Lower lobe of right lung (tissue), 2 donors: ENCODE measurements at regions not wholly inside any gene's neighbourhood (a gene's known extent, or its start where the extent isn't known, plus 50 kb on each side); places are given as distances from the start of the nearest gene placed in this dataset.

ENCODE experiments used
- ATAC-seq, 2 donors: fragments of 200-7000 bp; cut with Tn5 transposase; one replicate each; pipeline ENCODE4 v1.9.1; 2020 to 2022; ENCODE audit warnings: mild to moderate bottlenecking in 2 of 2, moderate library complexity in 2 of 2
- DNase-seq: peaks from one replicate; pipeline ENCODE4 v3.0.0-alpha.2; 2020
- H3K27ac ChIP-seq: fragments of 200-600 bp; one replicate; pipeline ENCODE4 v1.8.0; 2022
- H3K27me3 ChIP-seq: fragments of 200-600 bp; one replicate; pipeline ENCODE4 v1.8.0; 2022; ENCODE audit warnings: low read depth
- H3K36me3 ChIP-seq: fragments of 200-600 bp; one replicate; pipeline ENCODE4 v1.8.0; 2022; ENCODE audit warnings: mild to moderate bottlenecking
- H3K4me1 ChIP-seq: fragments of 200-600 bp; one replicate; pipeline ENCODE4 v1.8.0; 2022
- H3K4me3 ChIP-seq: fragments of 200-600 bp; one replicate; pipeline ENCODE4 v1.8.0; 2022; ENCODE audit warnings: mild to moderate bottlenecking
- H3K9me3 ChIP-seq: fragments of 200-600 bp; one replicate; pipeline ENCODE4 v1.8.0; 2022
- intact Hi-C: fragments of 100-400 bp; cut with DNase I; formaldehyde crosslinking; loops from one replicate; pipeline ENCODE4 v1.11.0; 2022
- TF ChIP-seq, protein P1 (sequence below): fragments of 200-600 bp; IDR thresholded peaks from one replicate; pipeline ENCODE4 v1.8.0; 2022; ENCODE audit warnings: antibody characterized with exemption, mild to moderate bottlenecking
- donor health status: DM: no; HTN: yes; CAD: no; lungs with severe emphysema.

DNA sequence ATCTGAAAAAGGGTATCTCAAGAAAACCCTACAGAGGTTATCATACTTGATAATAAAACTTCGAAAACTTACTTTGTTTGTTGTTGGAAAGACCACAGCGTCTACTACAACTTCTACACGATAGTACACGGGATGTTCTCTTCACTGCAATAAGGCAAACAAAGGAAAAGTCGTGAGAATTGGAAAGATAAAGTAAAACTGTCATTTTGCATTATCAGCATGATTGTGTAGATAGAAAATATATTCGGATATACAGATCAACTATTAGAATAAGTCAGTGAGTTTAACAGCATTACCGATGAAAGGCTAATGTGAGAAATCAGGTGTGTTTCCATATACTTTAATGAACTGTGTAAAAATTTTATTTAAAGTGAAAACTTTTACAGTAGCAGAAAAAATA lies 287.4 kb downstream of the KLF6 start:
- H3K4me3 ChIP-seq, result no peak overlapping the region
- H3K9me3 ChIP-seq, result no peaks in the 10 kb centered on the region
- H3K27me3 ChIP-seq, result no peaks in the 10 kb centered on the region
- ATAC-seq (no peak), DNase-seq (no peak)
- TF ChIP-seq, protein P1, sequence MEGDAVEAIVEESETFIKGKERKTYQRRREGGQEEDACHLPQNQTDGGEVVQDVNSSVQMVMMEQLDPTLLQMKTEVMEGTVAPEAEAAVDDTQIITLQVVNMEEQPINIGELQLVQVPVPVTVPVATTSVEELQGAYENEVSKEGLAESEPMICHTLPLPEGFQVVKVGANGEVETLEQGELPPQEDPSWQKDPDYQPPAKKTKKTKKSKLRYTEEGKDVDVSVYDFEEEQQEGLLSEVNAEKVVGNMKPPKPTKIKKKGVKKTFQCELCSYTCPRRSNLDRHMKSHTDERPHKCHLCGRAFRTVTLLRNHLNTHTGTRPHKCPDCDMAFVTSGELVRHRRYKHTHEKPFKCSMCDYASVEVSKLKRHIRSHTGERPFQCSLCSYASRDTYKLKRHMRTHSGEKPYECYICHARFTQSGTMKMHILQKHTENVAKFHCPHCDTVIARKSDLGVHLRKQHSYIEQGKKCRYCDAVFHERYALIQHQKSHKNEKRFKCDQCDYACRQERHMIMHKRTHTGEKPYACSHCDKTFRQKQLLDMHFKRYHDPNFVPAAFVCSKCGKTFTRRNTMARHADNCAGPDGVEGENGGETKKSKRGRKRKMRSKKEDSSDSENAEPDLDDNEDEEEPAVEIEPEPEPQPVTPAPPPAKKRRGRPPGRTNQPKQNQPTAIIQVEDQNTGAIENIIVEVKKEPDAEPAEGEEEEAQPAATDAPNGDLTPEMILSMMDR, result no peak
- intact Hi-C loops, result no loop called here
- no peaks in the 10 kb centered on the region for H3K36me3 ChIP-seq
- H3K4me1 ChIP-seq, result no peaks in the 10 kb centered on the region
- no peak overlapping the region for H3K27ac ChIP-seq

DNA sequence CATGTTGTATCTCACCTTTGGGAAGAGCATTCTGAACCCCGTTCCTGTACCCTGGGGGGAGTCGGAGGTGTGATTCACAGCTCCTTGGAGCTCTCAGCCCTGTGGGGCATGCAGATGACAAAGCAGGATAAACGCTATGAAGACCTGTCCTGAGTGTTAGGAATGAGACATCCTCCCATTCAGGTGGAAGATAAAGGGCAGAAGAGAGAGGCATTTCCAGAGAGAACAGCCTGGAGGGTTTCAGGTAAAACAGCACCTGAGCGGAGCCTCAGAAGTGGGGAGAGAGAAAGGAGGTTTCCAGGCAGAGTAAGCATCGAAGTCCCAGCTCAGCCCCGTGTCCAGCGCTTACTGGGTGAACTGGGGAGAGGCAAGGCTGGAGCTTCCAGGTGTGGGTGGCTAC lies 288.9 kb downstream of the KLF6 start:
- H3K36me3 ChIP-seq, result no peaks in the 10 kb centered on the region
- DNase-seq (no peak), ATAC-seq (no peak)
- intact Hi-C loops, result no loop called here
- H3K4me1 ChIP-seq, result no peaks in the 10 kb centered on the region
- no peaks in the 10 kb centered on the region for H3K27me3 ChIP-seq
- no peak overlapping the region for H3K27ac ChIP-seq
- H3K9me3 ChIP-seq, result no peaks in the 10 kb centered on the region
- TF ChIP-seq, protein P1, result no peak
- H3K4me3 ChIP-seq, result no peak overlapping the region

GRCh38 chr10:3495281-3495680 lies 289.7 kb downstream of the KLF6 start:
- Histone ChIP-seq H3K36me3 (no peaks in the 10 kb centered on the region), H3K9me3 (no peaks in the 10 kb centered on the region), H3K4me1 (no peaks in the 10 kb centered on the region), H3K4me3 (no peak overlapping the region), H3K27me3 (no peaks in the 10 kb centered on the region), H3K27ac (no peak overlapping the region)
- DNase-seq (no peak), ATAC-seq (no peak)
- intact Hi-C loops, result no loop called here
- TF ChIP-seq, protein P1, result no peak

GRCh38 chr10:3494838-3495230 lies 290.2 kb downstream of the KLF6 start:
- no peak overlapping the region for H3K27ac ChIP-seq
- ATAC-seq (no peak), DNase-seq (no peak)
- TF ChIP-seq, protein P1, result no peak
- H3K4me1 ChIP-seq, result no peaks in the 10 kb centered on the region
- H3K36me3 ChIP-seq, result no peaks in the 10 kb centered on the region
- no peaks in the 10 kb centered on the region for H3K9me3 ChIP-seq
- no peak overlapping the region for H3K4me3 ChIP-seq
- intact Hi-C loops, result no loop called here
- H3K27me3 ChIP-seq, result no peaks in the 10 kb centered on the region

DNA sequence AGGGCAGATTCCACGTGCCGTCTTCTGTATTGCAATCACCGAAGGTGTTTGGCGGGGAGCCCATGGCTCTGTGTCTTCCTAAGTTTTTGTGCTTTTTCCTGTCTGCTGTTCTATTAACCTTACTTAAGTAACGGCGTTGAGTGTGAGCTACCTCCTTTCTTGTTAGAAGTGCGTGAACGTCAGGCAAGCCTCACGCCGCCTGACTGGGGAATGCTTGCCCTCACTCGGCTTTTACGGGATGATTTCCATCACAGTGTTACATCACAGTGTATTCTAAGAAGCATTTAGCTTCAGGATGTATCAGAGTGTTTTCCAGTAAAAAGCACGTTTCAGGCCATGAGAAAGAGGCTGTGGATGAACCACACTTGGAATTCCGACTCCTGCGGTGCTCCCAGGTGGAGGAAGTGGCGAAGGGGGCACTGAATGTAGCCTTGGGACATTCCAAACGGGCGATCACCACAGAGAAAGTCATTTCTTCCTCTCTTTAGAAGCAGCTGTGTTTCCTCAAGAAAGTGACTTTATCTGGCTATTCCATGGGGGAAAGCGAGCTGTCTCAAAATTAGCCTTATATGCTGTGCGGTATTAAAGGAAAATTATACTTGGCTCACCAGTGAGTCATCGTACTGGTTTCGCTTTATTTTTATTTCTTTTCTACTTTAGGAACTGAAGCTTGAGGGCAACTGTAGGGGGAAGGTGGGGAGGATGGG lies 290.7 kb downstream of the KLF6 start:
- Histone ChIP-seq H3K4me3 (no peak overlapping the region), H3K4me1 (no peaks in the 10 kb centered on the region), H3K36me3 (no peaks in the 10 kb centered on the region), H3K9me3 (no peaks in the 10 kb centered on the region), H3K27me3 (no peaks in the 10 kb centered on the region), H3K27ac (no peak overlapping the region)
- no peak for DNase-seq
- TF ChIP-seq, protein P1, result no peak
- ATAC-seq, result peak; percentile 37 to 48
- intact Hi-C loops, result no loop called here
